ENCODE measurements at regions not wholly inside any gene's neighbourhood (a gene's known extent, or its start where the extent isn't known, plus 50 kb on each side); places are given as distances from the start of the nearest gene placed in this dataset.

GRCh38 chr6:106870824-106871717 lies 103.5 kb downstream of the CD24 start:
- TF ChIP-seq CTCF (IDR thresholded peaks at IDR 0.05), result no peak

GRCh38 chr6:106870069-106870468 lies 104.5 kb downstream of the CD24 start:
- TF ChIP-seq CTCF (IDR thresholded peaks at IDR 0.05), result no peak

DNA sequence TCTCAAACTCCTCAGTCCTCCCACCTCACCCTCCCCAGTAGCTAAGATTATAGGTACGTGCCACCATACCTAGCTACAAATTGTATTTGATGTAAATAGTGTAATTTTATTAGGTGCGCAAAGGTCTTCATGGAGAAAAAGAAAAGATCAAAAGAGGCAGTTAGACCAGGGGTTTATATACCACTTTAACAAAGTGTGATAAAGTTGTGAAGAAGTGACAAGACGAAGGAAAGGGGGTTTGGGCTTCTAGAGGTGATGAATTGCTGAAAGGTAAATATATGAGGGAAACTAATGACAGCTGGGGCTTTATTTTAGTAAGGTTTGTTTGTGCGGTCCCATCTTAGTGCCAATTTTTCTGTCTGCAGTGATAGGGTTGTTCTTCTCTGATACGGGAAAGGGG lies 105.3 kb downstream of the CD24 start:
- no peak for TF ChIP-seq CTCF (IDR thresholded peaks at IDR 0.05)

DNA sequence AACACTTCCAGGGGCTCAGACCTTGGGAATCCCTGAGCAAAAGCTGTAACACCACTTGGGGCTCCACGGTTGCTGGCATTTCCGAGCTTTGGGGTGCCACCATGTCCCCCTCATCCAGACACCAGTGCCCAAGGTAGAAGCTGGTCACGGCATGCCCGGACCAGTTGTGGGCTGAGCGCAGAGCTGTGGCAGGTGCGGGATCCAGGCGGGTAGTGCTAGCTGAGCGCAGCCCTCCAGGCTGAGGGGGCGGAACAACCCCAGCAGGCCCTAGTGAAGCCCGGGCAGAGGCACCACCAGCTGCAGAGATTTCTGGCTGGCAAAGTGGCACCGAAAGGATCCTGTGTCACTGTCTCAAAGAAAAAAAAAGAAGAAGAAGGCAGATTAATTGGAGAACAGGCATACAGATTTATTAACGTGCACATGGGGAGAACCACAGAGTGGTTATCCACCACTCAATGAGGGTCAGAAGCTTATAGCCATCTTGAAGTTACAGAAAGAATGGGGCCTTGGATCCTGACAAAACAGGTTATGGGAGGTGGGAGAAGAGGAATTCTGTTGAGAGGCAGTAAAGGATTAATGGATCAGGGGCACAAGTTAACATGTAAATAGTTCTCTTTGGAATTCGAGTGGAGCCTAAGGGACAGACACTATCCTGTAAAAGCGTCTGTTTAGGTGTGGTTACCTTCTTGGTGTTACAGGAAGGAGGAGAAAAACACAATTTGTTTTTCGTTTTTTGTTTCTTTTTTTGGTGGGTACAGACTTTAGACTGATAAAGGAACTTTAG lies 107.5 kb downstream of the CD24 start:
- no peak for TF ChIP-seq CTCF (IDR thresholded peaks at IDR 0.05)

- TF ChIP-seq CTCF (IDR thresholded peaks at IDR 0.05), result no peak
Observed at GRCh38 chr6:106862858-106863257, 111.7 kb downstream of the CD24 start.

GRCh38 chr6:106860940-106861339 lies 113.6 kb downstream of the CD24 start:
- TF ChIP-seq CTCF (IDR thresholded peaks at IDR 0.05), result no peak

DNA sequence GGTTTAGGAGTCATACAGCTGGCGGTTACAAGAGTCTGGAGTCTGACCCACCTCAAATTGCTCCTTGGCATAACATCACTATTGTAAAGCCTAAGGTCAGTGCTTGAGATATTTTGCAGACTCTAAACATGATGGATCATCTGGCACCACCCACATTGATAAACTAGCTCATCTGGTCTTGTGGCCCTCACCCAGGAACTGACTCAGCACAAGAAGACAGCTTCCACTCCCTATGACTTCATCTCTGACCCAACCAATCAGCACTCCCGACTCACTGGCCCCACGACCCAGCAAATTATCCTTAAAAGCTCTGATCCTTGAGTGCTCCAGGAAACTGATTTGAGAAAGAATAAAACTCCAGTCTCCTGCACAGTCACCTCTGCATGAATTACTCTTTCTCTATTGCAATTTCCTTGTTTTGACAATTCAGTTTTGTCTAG lies 115.9 kb downstream of the CD24 start:
- no peak for TF ChIP-seq CTCF (IDR thresholded peaks at IDR 0.05)

Measured in LNCAP (cell line).